ENCODE measurements at regions not wholly inside any gene's neighbourhood (a gene's known extent, or its start where the extent isn't known, plus 50 kb on each side); places are given as distances from the start of the nearest gene placed in this dataset.
A peak's percentile ranks its signal among the peaks of the same experiment; 100 is the strongest.

- H3K4me3 ChIP-seq, result no peak overlapping the region
- ATAC-seq, result peak; percentile 61
- no peak for DNase-seq
- H3K4me1 ChIP-seq (ENCODE audit: low read depth), result no peaks in the 10 kb centered on the region
- intact Hi-C loops (cut with DNase I, micrococcal nuclease), result no loop called here
- no peaks in the 10 kb centered on the region for H3K9me3 ChIP-seq
- TF ChIP-seq CTCF (IDR thresholded peaks at IDR 0.05), result no peak
- no peaks in the 10 kb centered on the region for H3K36me3 ChIP-seq (ENCODE audit: low read depth)
These were observed 91.3 kb upstream of the PRKG1 start for GRCh38 chr10:50982989-50983388.

- ATAC-seq (peak; percentile 54), DNase-seq (peak in 1 of 3 donors; percentile 72)
- Histone ChIP-seq H3K9me3 (no peaks in the 10 kb centered on the region), H3K36me3 (ENCODE audit: low read depth) (no peaks in the 10 kb centered on the region), H3K4me1 (ENCODE audit: low read depth) (peaks cover 3% of the 10 kb centered on the region), H3K4me3 (no peak overlapping the region)
- TF ChIP-seq CTCF (IDR thresholded peaks at IDR 0.05), result no peak
- intact Hi-C loops (cut with DNase I, micrococcal nuclease), result no loop called here
These were observed 86.4 kb upstream of the PRKG1 start for GRCh38 chr10:50987934-50988333.

GRCh38 chr10:50988792-50989191, 85.5 kb upstream of the PRKG1 start:
- H3K4me1 ChIP-seq (ENCODE audit: low read depth), result peaks cover 9% of the 10 kb centered on the region
- peak; percentile 10 for TF ChIP-seq CTCF (IDR thresholded peaks at IDR 0.05)
- DNase-seq, result no peak
- H3K9me3 ChIP-seq, result no peaks in the 10 kb centered on the region
- H3K36me3 ChIP-seq (ENCODE audit: low read depth), result no peaks in the 10 kb centered on the region
- H3K4me3 ChIP-seq, result no peak overlapping the region
- intact Hi-C loops (cut with DNase I, micrococcal nuclease), result no loop called here
- no peak for ATAC-seq

GRCh38 chr10:50990568-50991455, 83.5 kb upstream of the PRKG1 start:
- peak overlapping the region; percentile 51 for H3K4me3 ChIP-seq
- intact Hi-C loops (cut with DNase I, micrococcal nuclease), result loop anchor here in 1 of 2 donors (10.0 kb wide), 1 partner anchor 1224 kb away; no protein-coding TSS in a partner anchor
- H3K9me3 ChIP-seq, result no peaks in the 10 kb centered on the region
- no peaks in the 10 kb centered on the region for H3K36me3 ChIP-seq (ENCODE audit: low read depth)
- TF ChIP-seq CTCF (IDR thresholded peaks at IDR 0.05), result no peak
- DNase-seq (peak; percentile 57 to 75 (median 64)), ATAC-seq (peak; percentile 45)
- peaks cover 9% of the 10 kb centered on the region for H3K4me1 ChIP-seq (ENCODE audit: low read depth)

GRCh38 chr10:50991456-50992355, 82.6 kb upstream of the PRKG1 start:
- Histone ChIP-seq H3K4me3 (peak overlapping the region; percentile 51), H3K9me3 (no peaks in the 10 kb centered on the region), H3K4me1 (ENCODE audit: low read depth) (peaks cover 9% of the 10 kb centered on the region), H3K36me3 (ENCODE audit: low read depth) (no peaks in the 10 kb centered on the region)
- intact Hi-C loops (cut with DNase I, micrococcal nuclease), result loop anchor here in 1 of 2 donors (10.0 kb wide), 1 partner anchor 1223 kb away; no protein-coding TSS in a partner anchor
- DNase-seq (peak; percentile 70 to 80 (median 73)), ATAC-seq (peak; percentile 57)
- TF ChIP-seq CTCF (IDR thresholded peaks at IDR 0.05), result no peak
